Pancreas (tissue), 10 donors: ENCODE measurements at regions not wholly inside any gene's neighbourhood (a gene's known extent, or its start where the extent isn't known, plus 50 kb on each side); places are given as distances from the start of the nearest gene placed in this dataset.
"Not testable (repeated sequence)": the region's sequence is repeated elsewhere in the genome, so short reads cannot be mapped to it uniquely, and the experiment has no call there.

Experiments used
- ATAC-seq, 4 donors: fragments of 200-7000 bp; cut with Tn5 transposase; one replicate each; pipeline versions ENCODE4 v1.8.0 to v1.9.1; 2020; ENCODE audit warnings: mild to moderate bottlenecking in 4 of 4, moderate library complexity in 4 of 4
- DNase-seq, 6 donors: peaks; one replicate each; pipeline ENCODE4 v3.0.0-alpha.2; 2020
- FAIRE-seq: peaks from 2 replicates; lab custom pipeline; 2012; peaks lifted over from hg19 to GRCh38; lab: Jason Lieb, UNC
- H3K27ac ChIP-seq, 4 donors: fragments of 200-600 bp; sonication (generic); 1 replicate in 3 of 4; 2 replicates in 1 of 4; pipeline versions ENCODE4 v1.5.0 to v1.8.0; 2020
- H3K27me3 ChIP-seq, 4 donors: fragments of 200-600 bp; one replicate each; pipeline ENCODE4 v1.8.0; 2021
- H3K36me3 ChIP-seq, 3 donors: fragments of 200-600 bp; sonication (generic) in 1 of 3; one replicate each; pipeline versions ENCODE4 v1.5.0 to v1.8.0; 2020 to 2021
- H3K4me1 ChIP-seq, 3 donors: fragments of 200-600 bp; one replicate each; pipeline ENCODE4 v1.8.0; 2021
- H3K4me3 ChIP-seq, 4 donors: fragments of 200-600 bp; sonication (generic) in 2 of 4; one replicate each; pipeline versions ENCODE4 v1.5.0 to v1.8.0; 2020 to 2021
- H3K9me3 ChIP-seq, 4 donors: fragments of 200-600 bp; one replicate each; pipeline ENCODE4 v1.8.0; 2021
- WGBS, 2 donors: extraction: QIAGEN DNeasy Blood & Tissue Kit; methylation state at CpG; one replicate each; pipeline ENCODE4 v1.1.7; 2013; 5-methylcytosine and 5-hydroxymethylcytosine counted together
- intact Hi-C, 3 donors: fragments of 100-400 bp; cut with DNase I; formaldehyde crosslinking; loops; one replicate each; pipeline versions ENCODE4 v1.11.1 to v1.14.2; 2022
- TF ChIP-seq, protein P1 (sequence below), 4 donors: fragments of 200-600 bp; sonication (generic) in 3 of 4; IDR thresholded peaks; one replicate each; pipeline versions ENCODE4 v1.5.0 to v1.8.0; 2021; ENCODE audit warnings: antibody characterized with exemption in 4 of 4
- donor health status: healthy with polysubstance abuse.
- donor health status: DM: no; HTN: no; CAD: no; lungs with moderate emphysema.
- donor health status: DM: no; HTN: no; CAD: no.
- donor health status: control.
- donor health status: control.
- donor health status: Bipolar disorder and iron deficiency.
- donor health status: DM: yes; HTN: yes; CAD: no.
- donor health status: DM: no; HTN: no; CAD: no.
- donor health status: DM: no; HTN: no; CAD: no.
- donor health status: DM: yes; HTN: yes; CAD: no.

DNA sequence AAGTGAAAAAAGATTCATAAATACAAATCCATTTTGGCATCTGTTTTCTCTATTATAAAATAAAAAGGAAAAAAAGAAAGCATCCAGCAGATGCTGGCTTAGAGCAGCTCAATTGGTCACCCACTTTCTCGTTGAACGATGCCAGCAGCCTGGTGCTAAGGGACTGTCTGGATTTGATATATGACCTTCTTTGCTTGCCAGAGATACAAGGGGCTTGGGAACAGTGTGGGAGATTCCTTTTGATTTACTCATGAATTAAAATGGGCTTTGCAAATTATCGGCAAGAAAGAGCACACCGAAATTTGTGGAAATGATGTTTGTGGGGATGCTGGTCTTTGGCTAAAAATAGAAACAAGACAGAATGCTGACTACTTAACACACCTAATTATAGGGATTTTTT lies 210.3 kb upstream of the STT3B start:
- no peak for ATAC-seq
- no peak overlapping the region for H3K27ac ChIP-seq
- intact Hi-C loops, result no loop called here
- TF ChIP-seq, protein P1, sequence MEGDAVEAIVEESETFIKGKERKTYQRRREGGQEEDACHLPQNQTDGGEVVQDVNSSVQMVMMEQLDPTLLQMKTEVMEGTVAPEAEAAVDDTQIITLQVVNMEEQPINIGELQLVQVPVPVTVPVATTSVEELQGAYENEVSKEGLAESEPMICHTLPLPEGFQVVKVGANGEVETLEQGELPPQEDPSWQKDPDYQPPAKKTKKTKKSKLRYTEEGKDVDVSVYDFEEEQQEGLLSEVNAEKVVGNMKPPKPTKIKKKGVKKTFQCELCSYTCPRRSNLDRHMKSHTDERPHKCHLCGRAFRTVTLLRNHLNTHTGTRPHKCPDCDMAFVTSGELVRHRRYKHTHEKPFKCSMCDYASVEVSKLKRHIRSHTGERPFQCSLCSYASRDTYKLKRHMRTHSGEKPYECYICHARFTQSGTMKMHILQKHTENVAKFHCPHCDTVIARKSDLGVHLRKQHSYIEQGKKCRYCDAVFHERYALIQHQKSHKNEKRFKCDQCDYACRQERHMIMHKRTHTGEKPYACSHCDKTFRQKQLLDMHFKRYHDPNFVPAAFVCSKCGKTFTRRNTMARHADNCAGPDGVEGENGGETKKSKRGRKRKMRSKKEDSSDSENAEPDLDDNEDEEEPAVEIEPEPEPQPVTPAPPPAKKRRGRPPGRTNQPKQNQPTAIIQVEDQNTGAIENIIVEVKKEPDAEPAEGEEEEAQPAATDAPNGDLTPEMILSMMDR (IDR thresholded peaks at IDR 0.05), result no peak
- H3K9me3 ChIP-seq, result no peaks in the 10 kb centered on the region
- FAIRE-seq, result no peak
- WGBS, 2 donors, result 57 to 65% methylated on average over 4 of the region's 4 CpGs
- no peaks in the 10 kb centered on the region for H3K27me3 ChIP-seq
- H3K36me3 ChIP-seq, result no peaks in the 10 kb centered on the region
- no peak for DNase-seq
- H3K4me3 ChIP-seq, result no peak overlapping the region
- no peaks in the 10 kb centered on the region for H3K4me1 ChIP-seq

DNA sequence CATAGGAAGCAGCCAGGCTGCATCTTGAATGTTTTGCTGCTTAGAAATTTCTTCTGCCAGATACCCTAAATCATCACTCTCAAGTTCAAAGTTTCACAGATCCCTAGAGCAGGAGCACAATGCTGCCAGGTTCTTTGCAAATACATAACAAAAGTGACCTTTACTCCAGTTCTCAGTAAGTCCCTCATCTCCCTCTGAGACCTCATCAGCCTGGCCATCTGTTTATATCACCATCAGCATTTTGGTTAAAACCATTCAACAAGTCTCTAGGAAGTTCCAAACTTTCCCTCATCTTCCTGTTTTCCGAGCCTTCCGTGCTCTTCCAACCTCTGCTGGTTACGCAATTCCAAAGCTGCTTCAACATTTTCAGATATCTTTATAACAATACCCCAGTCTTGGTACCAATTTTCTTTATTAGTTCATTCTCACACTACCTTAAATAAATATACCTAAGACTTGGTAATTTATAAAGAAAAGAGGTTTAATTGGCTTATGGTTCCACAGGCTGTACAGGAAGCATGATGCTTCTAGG lies 204.8 kb upstream of the STT3B start:
- ATAC-seq, result not testable (repeated sequence)
- 91 to 95% methylated on average over 3 of the region's 3 CpGs for WGBS, 2 donors

DNA sequence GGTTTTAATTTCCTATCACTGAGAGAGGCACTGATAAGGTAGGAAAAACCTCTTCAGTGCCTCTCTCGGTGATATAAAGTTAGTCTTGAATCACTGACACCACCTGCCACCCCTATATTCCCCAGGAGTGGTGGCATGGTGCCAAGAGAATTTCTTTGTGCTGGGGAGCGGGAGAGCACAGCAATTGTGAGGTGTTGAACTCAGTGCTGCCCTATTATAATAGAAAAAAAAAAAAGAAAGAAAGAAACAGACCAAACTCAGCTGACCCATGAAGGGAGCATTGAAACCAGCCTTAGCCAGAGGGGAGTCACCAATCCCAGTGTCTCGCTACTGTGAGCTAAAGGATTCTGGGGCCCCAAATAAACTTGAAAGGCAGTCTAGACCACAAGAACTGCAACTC lies 201.4 kb upstream of the STT3B start:
- FAIRE-seq, result no peak
- Histone ChIP-seq H3K27ac (no peak overlapping the region), H3K36me3 (no peaks in the 10 kb centered on the region), H3K27me3 (no peaks in the 10 kb centered on the region), H3K4me1 (no peaks in the 10 kb centered on the region), H3K4me3 (no peak overlapping the region), H3K9me3 (no peaks in the 10 kb centered on the region)
- no peak for ATAC-seq
- TF ChIP-seq, protein P1 (IDR thresholded peaks at IDR 0.05), result no peak
- intact Hi-C loops, result no loop called here
- DNase-seq, result no peak
- 84 to 89% methylated on average over 3 of the region's 3 CpGs for WGBS, 2 donors

More for the DNA sequence above, 204.8 kb upstream of the STT3B start:
- H3K4me3 ChIP-seq, H3K36me3 ChIP-seq, H3K9me3 ChIP-seq, DNase-seq, H3K27me3 ChIP-seq, FAIRE-seq, intact Hi-C loops, H3K4me1 ChIP-seq, H3K27ac ChIP-seq: not testable (repeated sequence)

DNA sequence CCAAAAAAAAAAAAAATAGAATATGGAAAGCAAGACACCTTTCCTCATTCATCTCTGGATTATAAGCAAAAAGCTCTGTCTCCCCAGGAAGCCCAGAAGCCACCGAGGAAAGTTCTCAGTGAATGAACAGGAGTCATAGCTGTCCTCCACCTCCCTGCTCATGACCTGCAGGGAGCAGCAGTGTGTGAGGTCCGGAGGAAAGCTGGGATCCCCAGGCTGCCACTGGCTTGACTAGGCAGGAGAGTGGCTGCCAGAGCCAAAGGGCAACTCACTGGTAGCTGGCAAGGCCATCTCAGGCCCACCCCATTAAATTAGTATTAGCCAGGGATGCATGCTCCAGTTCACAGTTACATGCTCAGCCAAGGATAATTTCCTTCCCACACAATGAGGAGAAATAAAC lies 191.6 kb upstream of the STT3B start:
- H3K27me3 ChIP-seq, result no peaks in the 10 kb centered on the region
- H3K4me1 ChIP-seq, result no peaks in the 10 kb centered on the region
- DNase-seq, result peak in 1 of 6 donors; percentile 12
- TF ChIP-seq, protein P1 (IDR thresholded peaks at IDR 0.05), result no peak
- WGBS, 2 donors, result 28 to 48% methylated on average over 2 of the region's 2 CpGs
- H3K36me3 ChIP-seq, result no peaks in the 10 kb centered on the region
- intact Hi-C loops, result no loop called here
- no peak overlapping the region for H3K4me3 ChIP-seq
- peak in 3 of 4 donors; percentile 36 to 54 (median 45) for ATAC-seq
- no peak overlapping the region for H3K27ac ChIP-seq
- FAIRE-seq, result no peak
- no peaks in the 10 kb centered on the region for H3K9me3 ChIP-seq

DNA sequence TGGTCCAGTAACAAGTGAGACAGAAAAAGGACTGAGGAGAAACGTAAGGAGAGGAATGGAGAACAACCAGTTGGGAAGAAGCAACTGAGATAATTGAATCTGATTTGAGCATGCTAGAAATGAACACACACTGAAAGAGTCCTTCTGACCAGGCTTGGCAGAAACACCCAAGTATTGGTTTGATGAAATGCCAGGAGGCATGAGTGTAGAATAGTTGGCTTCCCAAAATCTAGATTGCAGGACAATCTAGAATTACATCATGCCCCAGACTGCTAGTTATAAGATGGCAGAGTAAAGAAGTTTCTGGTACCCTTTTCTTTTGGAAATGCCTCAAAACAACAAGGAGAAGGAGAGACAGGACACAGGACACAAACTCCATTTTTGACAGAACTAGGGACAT lies 189.7 kb upstream of the STT3B start:
- FAIRE-seq (no peak), ATAC-seq (no peak), DNase-seq (no peak)
- Histone ChIP-seq H3K36me3 (no peaks in the 10 kb centered on the region), H3K4me3 (no peak overlapping the region), H3K9me3 (no peaks in the 10 kb centered on the region), H3K27ac (no peak overlapping the region), H3K27me3 (no peaks in the 10 kb centered on the region), H3K4me1 (no peaks in the 10 kb centered on the region)
- TF ChIP-seq, protein P1 (IDR thresholded peaks at IDR 0.05), result no peak
- 69 to 76% methylated on average over 1 of the region's 1 CpG for WGBS, 2 donors
- intact Hi-C loops, result no loop called here
